ENCODE measurements at regions not wholly inside any gene's neighbourhood (a gene's known extent, or its start where the extent isn't known, plus 50 kb on each side); places are given as distances from the start of the nearest gene placed in this dataset.

- no peak for TF ChIP-seq EZH2 (IDR thresholded peaks at IDR 0.05; ENCODE audit: borderline replicate concordance, low read length)
- TF ChIP-seq, protein P1, sequence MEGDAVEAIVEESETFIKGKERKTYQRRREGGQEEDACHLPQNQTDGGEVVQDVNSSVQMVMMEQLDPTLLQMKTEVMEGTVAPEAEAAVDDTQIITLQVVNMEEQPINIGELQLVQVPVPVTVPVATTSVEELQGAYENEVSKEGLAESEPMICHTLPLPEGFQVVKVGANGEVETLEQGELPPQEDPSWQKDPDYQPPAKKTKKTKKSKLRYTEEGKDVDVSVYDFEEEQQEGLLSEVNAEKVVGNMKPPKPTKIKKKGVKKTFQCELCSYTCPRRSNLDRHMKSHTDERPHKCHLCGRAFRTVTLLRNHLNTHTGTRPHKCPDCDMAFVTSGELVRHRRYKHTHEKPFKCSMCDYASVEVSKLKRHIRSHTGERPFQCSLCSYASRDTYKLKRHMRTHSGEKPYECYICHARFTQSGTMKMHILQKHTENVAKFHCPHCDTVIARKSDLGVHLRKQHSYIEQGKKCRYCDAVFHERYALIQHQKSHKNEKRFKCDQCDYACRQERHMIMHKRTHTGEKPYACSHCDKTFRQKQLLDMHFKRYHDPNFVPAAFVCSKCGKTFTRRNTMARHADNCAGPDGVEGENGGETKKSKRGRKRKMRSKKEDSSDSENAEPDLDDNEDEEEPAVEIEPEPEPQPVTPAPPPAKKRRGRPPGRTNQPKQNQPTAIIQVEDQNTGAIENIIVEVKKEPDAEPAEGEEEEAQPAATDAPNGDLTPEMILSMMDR (conservative IDR thresholded peaks at IDR 0.05 in 1 of 2, IDR thresholded peaks at IDR 0.05 in 1 of 2; ENCODE audit: extremely low read depth in 1 of 2, insufficient read depth in 1 of 2, low read depth in 1 of 2, low read length in 2 of 2) = no peak
These were observed 166.1 kb upstream of the SLIT2 start for GRCh38 chr4:20085653-20086052.
